ENCODE measurements at regions not wholly inside any gene's neighbourhood (a gene's known extent, or its start where the extent isn't known, plus 50 kb on each side); places are given as distances from the start of the nearest gene placed in this dataset.

- TF ChIP-seq REST (IDR thresholded peaks at IDR 0.05; ENCODE audit: insufficient replicate concordance, low read depth) (no peak), CTCF (IDR thresholded peaks at IDR 0.05; ENCODE audit: insufficient read depth, low read length) (no peak)
- Histone ChIP-seq H3K4me3 (replicated peaks; ENCODE audit: insufficient read depth, low read length) (no peak overlapping the region), H3K27ac (replicated peaks) (no peak overlapping the region), H3K27me3 (ENCODE audit: insufficient read depth, poor library complexity, severe bottlenecking) (no peaks in the 10 kb centered on the region)
- no peak for DNase-seq (ENCODE audit: low read depth in 1 of 2, low spot score in 1 of 2)
Observed at GRCh38 chr7:432933-433332, 86.7 kb downstream of the PDGFA start.

GRCh38 chr7:433558-433957 lies 86.1 kb downstream of the PDGFA start:
- no peak for TF ChIP-seq POLR2AphosphoS5 (IDR thresholded peaks at IDR 0.05; ENCODE audit: low read depth)
- TF ChIP-seq REST (IDR thresholded peaks at IDR 0.05; ENCODE audit: insufficient replicate concordance, low read depth) = no peak
- no peak for TF ChIP-seq SPI1 (IDR thresholded peaks at IDR 0.05; ENCODE audit: borderline replicate concordance, low read depth)
- TF ChIP-seq GABPA (IDR thresholded peaks at IDR 0.05; ENCODE audit: low read depth) = no peak
- TF ChIP-seq CTCF (IDR thresholded peaks at IDR 0.05; ENCODE audit: insufficient read depth, low read length) = no peak
- H3K27ac ChIP-seq (replicated peaks) = no peak overlapping the region
- H3K4me3 ChIP-seq (replicated peaks; ENCODE audit: insufficient read depth, low read length) = no peak overlapping the region
- DNase-seq (ENCODE audit: low read depth in 1 of 2, low spot score in 1 of 2) = no peak
- H3K27me3 ChIP-seq (ENCODE audit: insufficient read depth, poor library complexity, severe bottlenecking) = no peaks in the 10 kb centered on the region

GRCh38 chr7:434891-435629 lies 84.6 kb downstream of the PDGFA start:
- TF ChIP-seq REST (IDR thresholded peaks at IDR 0.05; ENCODE audit: insufficient replicate concordance, low read depth) (no peak), CTCF (IDR thresholded peaks at IDR 0.05; ENCODE audit: insufficient read depth, low read length) (no peak), GABPA (IDR thresholded peaks at IDR 0.05; ENCODE audit: low read depth) (no peak), POLR2AphosphoS5 (IDR thresholded peaks at IDR 0.05; ENCODE audit: low read depth) (no peak), SPI1 (IDR thresholded peaks at IDR 0.05; ENCODE audit: borderline replicate concordance, low read depth) (no peak)
- Histone ChIP-seq H3K27me3 (ENCODE audit: insufficient read depth, poor library complexity, severe bottlenecking) (no peaks in the 10 kb centered on the region), H3K27ac (replicated peaks) (no peak overlapping the region), H3K4me3 (replicated peaks; ENCODE audit: insufficient read depth, low read length) (no peak overlapping the region)
- DNase-seq (ENCODE audit: low read depth in 1 of 2, low spot score in 1 of 2) = no peak

Data from HL-60 (cell line).